Suppressor macrophage treated with lipopolysaccharide for 4 hours (primary cell): ENCODE measurements at regions not wholly inside any gene's neighbourhood (a gene's known extent, or its start where the extent isn't known, plus 50 kb on each side); places are given as distances from the start of the nearest gene placed in this dataset.
"Not testable (repeated sequence)": the region's sequence is repeated elsewhere in the genome, so short reads cannot be mapped to it uniquely, and the experiment has no call there.

Source experiments
- DNase-seq: peaks from one replicate; pipeline ENCODE4 v3.0.0-alpha.2; 2020

DNA sequence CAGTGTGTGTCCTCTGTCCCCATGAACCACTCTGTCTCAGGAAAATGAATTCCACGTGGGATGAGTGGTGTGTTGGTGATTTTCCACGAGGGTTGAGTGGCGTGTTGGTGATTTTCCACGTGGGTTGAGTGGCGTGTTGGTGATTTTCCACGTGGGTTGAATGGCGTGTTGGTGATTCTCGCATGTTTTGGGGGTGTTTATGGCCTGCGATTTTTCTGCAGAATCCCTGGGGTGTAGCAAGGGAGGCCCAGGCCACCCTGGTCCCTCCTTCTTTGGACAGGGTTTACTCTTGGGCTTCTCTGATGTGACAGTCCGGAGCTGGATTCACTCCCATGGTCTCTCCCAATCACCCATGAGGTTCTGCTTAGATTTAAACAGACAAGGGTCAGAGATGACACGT is 90.6 kb upstream of the FRMD1 start:
- no peak for DNase-seq

DNA sequence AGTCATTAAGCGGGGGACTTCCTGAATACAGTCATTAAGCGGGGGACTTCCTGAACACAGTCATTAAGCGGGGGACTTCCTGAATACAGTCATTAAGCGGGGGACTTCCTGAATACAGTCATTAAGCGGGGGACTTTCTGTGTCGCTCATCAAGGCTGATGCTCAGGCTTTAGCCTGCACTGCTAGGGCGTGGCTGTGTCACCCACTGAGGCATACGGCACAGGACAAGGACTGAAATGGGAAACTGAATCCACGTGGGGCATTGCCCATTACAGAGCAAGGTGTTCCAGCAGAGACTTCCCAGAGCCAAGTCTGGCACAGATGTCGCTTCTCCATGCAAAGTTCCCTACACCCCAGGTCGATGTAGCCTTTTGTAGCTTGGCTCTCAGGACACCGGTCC is 89.9 kb upstream of the FRMD1 start:
- DNase-seq = not testable (repeated sequence)

DNA sequence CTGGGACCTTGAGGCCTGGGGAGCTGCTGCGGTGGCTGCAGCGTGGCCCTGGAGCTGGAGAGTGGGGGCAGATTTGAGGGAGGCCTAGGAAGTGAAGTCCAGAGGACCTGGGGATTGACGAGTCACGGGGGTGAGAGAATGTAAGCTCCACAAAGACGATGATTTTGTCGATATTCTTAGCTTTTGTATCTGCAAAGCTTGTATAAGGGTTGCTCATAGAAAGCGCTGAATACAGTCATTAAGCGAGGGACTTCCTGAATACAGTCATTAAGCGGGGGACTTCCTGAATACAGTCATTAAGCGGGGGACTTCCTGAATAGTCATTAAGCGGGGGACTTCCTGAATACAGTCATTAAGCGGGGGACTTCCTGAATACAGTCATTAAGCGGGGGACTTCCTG is 89.3 kb upstream of the FRMD1 start:
- not testable (repeated sequence) for DNase-seq

DNA sequence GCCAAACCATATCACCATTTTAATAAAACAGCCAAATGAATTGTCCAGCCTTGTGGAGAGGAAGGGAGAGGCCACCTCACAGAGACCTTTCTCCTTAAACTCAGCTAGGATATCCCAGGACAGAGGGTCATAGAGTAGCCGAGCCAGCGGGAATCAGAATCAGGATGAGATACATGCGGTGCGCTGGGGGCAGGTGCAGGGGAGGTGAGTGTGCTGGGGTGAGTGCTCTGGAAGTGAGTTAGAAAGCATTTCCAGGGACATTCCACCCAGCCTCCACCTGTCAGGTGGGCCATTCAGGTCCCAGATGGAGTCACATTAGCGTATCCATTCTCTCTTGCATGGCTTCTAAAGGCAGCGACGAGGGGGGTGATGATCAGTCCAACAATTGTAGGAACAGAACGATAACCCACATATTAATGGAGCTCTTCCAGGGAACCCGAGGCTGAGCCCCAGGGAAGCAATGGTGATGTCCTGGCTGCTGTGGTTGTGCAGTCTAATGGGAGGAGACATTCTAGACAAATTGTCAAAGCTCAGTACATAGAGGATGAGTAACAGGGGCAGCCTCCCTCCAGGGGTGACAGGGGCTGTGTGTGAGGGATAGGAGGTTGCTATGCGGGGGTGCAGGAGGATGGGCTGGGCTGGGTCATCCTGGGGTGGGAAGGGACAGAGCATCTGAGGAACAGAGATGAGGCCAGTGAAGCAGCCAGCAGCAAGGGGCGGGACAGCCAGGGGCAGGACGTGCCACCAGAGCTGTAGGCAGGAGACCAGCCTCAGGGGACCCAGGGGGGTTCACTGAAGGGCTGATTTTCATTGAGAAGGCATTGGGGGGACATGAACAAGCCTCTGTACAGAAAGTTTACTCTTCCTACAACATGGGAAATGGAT is 88.7 kb upstream of the FRMD1 start:
- DNase-seq = no peak

DNA sequence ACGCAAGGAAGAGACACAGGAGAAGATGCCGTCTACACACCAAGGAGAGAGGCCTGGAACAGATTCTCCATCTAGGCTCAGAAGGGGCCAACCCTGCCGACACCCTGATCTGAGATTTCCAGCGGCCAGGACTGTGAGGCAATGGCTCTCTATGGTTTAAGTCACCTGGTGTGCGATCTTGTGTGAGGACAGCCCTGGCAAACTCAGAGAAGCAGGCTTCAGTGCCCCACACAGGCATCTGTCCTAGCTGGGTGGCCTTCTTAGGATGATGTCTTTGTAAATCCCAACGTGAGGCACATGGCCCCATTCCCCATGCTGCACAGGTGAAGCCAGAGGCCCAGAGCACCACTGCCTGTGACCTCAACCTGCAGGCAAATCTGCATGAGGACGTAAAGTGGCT is 87.6 kb upstream of the FRMD1 start:
- no peak for DNase-seq

DNA sequence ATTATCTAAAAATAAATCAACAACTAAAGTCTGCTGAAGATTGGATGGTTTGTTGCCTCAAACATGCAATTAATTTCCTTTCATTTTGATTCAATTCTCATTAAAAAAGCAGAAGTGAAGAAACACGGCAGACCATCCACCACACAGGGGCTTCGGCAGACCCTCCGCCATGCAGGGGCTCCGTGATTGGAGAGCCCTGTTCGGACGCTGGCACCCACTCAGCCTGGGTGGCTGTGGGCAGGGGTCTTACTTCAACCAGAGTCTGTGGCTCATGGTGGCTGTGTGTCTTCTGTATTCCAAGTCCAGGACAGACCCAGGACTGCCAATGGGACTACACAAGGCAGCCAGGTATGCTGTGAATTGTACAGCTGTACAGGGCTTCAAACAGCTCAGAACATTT is 86.9 kb upstream of the FRMD1 start:
- DNase-seq = no peak

DNA sequence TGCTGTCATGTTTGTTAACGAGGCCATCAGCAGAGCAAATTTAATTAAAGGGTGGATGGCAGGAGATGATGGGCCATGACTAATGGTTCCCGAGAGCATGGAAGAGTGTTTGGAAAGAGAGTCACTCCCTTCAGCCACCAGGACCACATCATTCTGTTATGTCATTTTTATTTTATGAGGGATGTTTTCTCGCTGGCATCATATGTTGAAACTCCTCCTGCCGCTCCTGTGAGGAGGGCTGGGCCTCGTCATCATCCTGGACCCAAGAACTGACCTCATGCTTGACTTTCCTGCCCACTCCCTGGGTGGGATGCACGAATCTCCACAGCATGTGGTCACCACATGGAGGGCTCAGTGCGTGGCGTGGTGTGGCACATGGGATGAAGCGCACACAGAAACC is 86.4 kb upstream of the FRMD1 start:
- no peak for DNase-seq

DNA sequence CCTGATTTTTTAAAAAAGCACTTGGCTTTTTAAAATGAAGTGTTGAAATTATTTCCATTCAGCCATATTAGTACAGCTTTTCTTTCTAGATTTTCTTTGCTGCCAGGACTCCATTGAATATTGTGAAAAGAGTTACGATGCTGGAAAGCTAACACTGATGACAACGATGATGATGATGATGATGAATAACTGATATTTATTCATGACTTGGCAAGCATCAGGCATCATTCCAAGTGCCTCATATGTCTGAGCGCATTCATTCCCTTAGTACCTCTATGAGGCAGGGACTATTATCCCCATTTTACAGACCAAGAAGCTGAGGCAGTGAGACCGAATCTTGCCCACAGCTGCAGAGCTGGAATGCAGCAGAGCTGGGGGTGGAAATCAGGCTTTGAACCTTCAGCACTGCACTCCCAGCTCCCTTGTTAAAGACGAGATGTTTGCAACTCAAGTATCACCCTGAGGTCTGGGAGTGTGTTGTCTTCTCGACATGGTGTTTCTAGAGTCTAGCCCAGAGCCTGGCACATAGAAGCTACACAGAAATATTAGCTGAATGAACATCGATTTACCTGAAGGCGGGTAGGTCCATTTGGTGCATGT is 85.5 kb upstream of the FRMD1 start:
- no peak for DNase-seq

DNA sequence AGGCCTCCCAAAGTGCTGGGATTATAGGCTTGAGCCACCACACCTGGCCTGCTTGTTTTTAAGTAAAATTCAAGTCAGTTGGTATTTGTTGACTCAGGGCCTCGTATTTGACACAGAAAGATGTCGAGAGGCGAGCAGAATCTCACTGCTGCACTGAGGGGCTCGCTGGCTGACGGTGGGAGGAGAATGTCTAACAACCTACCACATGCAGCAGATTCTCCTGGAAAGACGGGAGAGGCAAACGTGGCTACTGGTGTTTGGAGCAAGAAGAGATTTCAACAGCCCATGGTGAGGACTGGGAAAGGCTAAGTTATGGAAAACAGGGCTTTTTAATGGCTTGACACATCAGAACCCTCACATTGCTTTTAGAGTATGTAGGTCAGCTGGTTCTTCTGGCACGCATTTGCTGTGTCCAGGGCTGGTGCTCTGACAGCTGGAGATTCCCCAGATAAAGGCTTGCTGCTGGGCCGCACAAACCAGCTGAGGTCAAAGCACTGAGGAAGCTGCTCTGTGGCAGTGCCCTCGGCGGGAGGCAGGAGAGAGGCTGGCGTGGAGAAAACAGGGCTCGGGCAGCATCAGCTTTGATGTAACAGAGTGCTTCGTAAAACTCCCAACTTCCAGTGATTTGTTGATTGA is 84.2 kb upstream of the FRMD1 start:
- DNase-seq = no peak

DNA sequence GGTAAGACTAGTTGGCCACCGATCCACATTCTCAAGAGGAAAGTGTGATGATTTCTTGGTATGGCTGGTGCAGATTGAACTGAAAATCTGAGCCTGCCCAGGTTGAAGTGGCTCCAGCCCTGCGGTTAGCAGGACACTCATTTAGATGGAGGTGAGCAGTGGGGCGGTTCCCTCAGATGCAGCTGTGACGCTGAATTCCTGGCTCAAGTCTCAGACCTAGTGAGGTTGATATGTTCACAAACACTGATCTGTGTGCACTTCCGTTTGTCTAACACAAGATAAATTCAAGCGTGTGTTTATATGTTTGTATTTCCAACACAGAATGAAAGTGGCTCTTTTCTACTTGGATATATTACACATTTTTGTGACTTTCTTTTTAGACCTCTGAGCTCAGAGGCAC is 83.4 kb upstream of the FRMD1 start:
- DNase-seq = no peak

DNA sequence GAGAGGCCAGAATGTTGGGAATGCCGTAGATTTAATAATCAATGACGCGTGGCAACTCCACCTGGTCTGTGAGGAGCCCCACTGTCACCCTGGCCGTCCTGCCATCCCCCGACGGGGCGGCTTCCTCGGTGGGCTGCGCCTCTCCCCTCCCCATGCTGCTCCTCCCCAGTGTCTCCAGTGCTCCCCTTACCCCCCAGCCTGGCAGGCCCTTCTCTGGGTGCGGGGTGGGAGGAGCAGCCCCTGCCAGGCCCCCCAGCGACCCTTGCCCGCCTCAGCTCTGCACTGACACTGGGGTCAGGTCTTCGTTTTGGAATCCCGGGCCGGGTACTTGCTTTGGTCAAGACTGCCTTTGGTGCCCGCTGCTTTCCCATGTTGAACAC is 82.3 kb upstream of the FRMD1 start:
- DNase-seq = no peak

DNA sequence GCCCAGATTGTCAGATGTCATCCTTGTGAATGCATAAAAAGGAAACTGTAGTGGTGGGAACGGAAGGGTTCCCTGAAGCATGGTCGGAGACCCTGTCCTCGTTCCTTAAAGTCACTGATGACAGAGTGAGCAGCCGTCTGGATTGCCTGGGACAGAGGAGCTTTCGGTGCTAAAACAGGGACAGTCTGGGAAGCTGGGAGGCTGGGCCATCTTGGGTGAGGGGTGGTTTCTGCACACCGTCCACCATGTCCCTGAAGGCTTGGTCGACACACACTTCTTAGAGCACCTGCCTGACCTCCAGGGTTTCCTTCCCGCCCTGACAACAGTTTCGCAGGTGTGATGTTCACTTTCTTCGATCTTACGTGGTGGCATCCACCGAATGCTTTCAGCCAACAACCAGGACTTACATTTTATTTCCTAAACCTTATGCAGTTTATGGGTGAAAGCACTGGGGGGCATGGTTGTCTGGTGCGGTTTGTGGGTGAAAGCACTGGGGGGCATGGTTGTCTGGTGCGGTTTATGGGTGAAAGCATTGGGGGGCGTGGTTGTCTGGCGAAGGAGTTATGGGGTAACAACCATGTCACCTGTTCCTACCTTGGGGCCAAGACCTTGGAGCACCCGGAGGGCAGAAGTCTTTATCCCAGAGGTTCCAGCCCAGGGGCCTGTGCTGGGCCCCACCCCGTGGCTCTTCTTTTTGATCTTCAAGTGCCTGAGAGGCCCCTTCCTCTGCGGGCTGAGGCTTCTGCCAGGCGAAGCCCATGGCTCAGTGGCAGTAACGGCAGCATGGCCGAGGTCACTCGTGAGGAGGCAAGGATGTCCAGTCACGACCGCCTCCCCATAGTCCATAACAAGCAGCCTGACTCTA is 81.7 kb upstream of the FRMD1 start:
- DNase-seq = no peak

DNA sequence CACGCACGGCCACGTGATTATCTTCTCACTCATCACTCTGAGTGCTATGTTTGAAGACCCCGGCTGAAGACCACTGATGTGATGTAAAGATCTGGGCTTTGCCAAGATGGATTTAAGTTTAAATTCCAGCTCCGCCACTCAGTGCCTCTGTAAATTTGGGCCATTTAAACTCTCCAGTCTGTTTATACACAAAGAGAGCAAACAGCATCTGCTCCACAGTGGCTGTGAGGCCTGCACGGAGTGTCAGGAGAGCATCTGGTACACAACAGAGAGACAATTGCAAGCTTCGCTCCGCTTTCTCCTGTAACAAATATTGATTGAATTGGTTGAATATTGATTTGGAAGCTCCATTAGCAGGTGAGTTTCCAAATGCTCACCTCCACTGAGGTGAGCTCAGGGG is 80.5 kb upstream of the FRMD1 start:
- no peak for DNase-seq

DNA sequence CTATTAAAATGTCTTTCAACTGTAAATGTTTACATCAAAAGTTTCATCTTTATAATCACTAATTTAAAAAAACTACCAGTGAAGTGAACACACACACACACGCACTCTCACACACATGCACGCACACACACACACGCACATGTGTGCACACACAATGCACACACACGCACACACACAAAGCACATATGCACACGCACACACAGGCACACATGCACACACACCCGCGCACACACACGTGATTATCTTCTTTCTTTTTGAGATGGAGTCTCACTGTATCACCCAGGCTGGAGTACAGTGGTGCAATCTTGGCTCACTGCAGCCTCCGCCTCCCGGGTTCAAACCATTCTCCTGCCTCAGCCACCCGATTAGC is 80.0 kb upstream of the FRMD1 start:
- no peak for DNase-seq

DNA sequence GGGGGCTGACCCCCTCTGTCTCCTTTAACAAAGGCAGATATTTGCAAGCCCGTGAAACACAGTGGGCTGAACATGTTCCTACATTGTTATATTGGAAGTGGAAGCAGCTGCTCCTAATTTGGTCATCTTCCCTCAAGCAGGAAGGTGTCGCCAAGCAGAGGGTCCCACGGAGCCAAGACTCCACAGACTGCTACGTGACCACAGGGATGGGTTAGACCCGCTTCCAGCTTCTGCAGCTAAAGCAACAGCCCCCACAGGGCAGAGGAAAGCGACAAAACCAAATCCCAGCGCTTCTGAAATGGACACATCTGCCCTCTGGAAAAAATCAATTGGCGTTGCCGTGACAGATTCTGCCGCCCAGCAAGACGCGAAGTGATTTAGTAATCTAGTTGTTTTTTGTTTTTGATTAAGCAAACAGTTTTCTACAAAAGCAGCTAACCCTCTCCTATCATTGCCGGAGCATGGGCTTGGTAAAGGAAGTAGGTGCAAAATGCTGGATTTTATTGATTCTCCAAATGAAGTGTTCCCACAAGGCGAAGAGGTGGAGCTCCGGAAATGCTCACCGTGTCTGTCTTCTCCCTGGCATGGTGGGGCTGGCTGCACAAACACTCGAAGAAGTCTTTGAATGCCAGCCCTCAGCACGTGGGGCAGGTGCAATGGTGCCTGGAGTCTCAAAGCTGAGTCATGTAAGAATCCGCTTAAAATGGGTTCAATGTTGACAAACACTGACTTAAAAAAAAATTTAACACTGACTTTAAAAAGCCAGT is 79.4 kb upstream of the FRMD1 start:
- DNase-seq = no peak

DNA sequence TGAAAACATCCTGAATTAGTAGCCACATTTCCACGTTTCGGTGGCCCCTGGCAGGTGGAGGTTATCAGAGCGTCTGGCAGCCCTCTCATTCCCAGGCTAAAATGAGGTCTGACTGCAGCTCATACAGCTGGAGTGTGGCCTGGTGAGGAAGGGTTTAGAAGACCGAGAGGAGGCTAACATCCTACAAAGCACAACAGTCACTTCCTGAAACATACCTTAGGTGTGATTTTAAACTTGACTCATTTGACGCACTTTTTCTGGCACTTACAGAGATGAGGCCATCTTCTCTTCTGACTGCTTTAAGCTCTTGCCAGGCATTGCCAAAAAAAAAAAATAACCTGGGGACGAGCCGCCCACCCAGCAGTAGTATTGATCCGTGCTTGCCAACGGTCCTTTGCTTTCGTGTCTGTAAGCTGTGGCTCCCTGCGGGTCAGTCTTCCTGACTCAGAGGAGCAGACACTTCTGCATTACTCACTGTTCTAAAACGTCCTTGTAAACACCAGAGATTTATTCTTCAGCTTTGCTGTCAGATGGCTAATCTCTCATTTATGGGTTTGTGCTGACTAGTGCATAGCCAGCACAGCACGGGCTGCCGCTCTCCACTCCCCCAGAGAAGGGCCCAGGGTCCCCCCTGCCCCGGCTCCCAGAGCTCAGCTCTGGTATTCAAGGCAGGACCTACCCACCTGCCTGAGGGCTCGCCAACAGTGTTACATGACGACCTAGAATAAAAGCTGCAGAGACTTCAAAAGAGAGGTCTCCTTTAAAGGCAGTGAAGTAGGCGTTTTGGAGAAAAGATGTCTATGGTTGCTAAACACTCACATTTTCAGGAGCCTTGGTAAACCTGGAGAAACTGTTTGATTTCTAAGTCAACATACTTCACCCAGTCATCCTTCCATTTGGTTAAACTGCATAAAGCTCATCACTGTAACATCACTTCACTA is 78.5 kb upstream of the FRMD1 start:
- DNase-seq = no peak

DNA sequence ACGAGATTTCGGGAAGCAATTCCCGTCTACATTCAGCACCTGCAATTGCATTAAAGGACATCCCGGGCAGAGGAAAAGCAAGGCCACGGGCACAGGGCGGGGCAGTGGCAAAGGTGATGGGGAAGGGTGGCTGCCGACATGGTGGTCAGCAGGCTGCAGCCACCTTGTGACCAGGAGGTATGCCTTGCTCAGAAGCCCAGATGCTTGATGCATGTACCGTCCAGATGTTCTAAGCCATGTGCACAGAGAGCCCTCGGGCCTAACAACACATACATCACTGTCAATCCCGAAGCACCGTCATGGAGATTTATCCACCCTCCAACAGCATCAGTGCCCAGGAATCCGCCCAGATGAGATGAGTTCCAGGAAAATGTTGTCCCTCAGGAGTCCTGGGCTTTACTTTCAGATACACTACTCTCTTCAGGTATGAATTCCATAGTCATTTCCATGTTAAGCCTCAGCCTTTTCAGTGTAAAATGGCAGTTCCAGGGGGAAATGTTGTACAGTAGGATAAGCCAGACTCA is 77.8 kb upstream of the FRMD1 start:
- no peak for DNase-seq

DNA sequence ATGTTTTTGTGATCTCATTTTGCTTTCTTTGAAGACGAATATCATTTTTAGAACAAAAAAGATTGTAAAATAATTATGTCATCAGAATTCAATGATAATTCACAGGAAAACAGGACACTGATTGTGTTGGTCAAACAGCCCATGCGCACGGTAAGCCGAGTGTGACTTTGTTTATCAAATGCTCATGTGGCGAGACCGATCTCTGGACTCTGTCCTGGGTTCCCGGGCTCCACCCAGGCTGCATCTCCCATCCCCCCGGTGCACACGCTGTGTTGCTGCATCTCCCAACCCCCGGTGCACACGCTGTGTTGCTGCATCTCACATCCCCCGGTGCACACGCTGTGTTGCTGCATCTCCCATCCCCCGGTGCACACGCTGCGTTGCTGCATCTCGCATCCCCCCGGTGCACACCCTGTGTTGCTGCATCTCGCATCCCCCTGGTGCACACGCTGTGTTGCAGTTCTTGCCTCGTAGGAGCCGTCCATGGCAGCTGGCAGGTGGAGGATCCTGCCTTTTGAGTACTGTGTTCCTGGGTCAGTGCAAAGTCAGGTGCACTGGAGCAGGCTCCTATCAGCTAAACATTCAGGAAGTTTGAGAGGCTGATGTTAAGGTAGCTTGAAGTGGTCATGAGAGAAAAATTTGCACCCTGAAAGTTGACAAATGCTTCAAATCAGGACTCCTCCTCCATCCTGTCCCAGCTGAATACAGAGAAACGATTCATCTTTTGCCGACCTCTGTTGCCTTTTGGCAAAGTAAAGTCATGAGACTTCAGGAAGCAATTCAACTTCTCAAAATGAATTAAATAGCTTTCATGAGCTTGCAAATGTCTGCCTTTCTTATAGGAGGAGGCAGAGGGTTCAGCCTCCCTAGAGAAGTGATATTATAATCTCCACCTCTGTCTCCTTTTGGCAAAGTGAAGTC is 77.1 kb upstream of the FRMD1 start:
- DNase-seq = no peak

DNA sequence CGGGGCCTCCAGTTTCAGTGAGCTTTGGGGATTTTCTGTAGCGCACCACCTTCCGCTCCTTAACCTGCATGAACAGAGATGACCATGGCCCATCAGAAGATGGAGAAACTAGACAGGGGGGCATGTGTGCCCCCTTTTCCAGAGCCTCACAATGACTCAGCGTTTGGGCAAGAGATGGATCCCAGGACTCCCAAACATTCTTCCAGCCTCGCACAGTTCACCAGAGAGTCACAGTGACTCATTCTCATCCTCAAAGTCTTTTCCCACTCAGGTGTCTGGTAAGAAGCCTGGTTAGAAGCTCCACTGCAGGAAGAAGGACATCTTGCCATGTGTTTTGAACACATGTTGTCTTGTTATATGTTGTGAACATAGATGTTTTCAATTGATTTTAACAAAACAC is 76.2 kb upstream of the FRMD1 start:
- no peak for DNase-seq
